ENCODE measurements at regions not wholly inside any gene's neighbourhood (a gene's known extent, or its start where the extent isn't known, plus 50 kb on each side); places are given as distances from the start of the nearest gene placed in this dataset.

- no peak overlapping the region for H3K4me3 ChIP-seq
- H3K9me3 ChIP-seq (replicated peaks; ENCODE audit: control insufficient read depth, insufficient read depth, low read length): no peaks in the 10 kb centered on the region
- WGBS (ENCODE audit: insufficient coverage, insufficient replicate concordance, low lambda C conversion rate, missing lambda C conversion rate): 0% methylated on average over 3 of the region's 3 CpGs
- H3K4me2 ChIP-seq (ENCODE audit: control insufficient read depth, insufficient read depth): no peak overlapping the region
- no TSS peak for BruUV-seq (replicated peaks)
- no peaks in the 10 kb centered on the region for H3K4me1 ChIP-seq (ENCODE audit: control insufficient read depth, insufficient read depth, low read length)
- FAIRE-seq (no peak), DNase-seq (ENCODE audit: low read depth, low spot score) (no peak), ATAC-seq (no peak)
- H3K36me3 ChIP-seq (ENCODE audit: control insufficient read depth in 2 of 2, insufficient read depth in 2 of 2, low read length in 1 of 2): no peaks in the 10 kb centered on the region
- H3K79me2 ChIP-seq (ENCODE audit: control insufficient read depth, insufficient read depth, low read length): no peaks in the 10 kb centered on the region
- no peak overlapping the region for H3K27ac ChIP-seq (ENCODE audit: control insufficient read depth, insufficient read depth)
- intact Hi-C loops (cut with micrococcal nuclease; ENCODE audit: unreplicated experiment) (no loop called here), in situ Hi-C loops (cut with MboI) (no loop called here)
- H2AFZ ChIP-seq (ENCODE audit: control insufficient read depth, low read depth, low read length): no peak overlapping the region
- ChIA-PET SMC1A (ENCODE audit: uncharacterized antibody, unreplicated experiment) (no interaction called here), RAD21 (ENCODE audit: unreplicated experiment) (no interaction called here), POLR2A (no interaction called here), CTCF (no interaction called here)
- no peak overlapping the region for H3K9ac ChIP-seq (ENCODE audit: control insufficient read depth, insufficient read depth, low read length)
- no peaks in the 10 kb centered on the region for H4K20me1 ChIP-seq (ENCODE audit: control insufficient read depth, insufficient read depth)
- no peaks in the 10 kb centered on the region for H3K27me3 ChIP-seq (replicated peaks in 1 of 2; ENCODE audit: control insufficient read depth in 2 of 2, insufficient read depth in 2 of 2, low read length in 1 of 2)
- TF ChIP-seq BMI1 (IDR thresholded peaks at IDR 0.05; ENCODE audit: borderline replicate concordance) (no peak), ZNF207 (IDR thresholded peaks at IDR 0.05; ENCODE audit: borderline replicate concordance) (no peak), NRF1 (conservative IDR thresholded peaks at IDR 0.05; ENCODE audit: low read depth, low read length) (no peak), USF2 (IDR thresholded peaks at IDR 0.05; ENCODE audit: borderline replicate concordance, low read depth, low read length) (no peak), MAX (IDR thresholded peaks at IDR 0.05; ENCODE audit: low read depth, low read length) (no peak), RELA (IDR thresholded peaks at IDR 0.05; ENCODE audit: borderline replicate concordance, partially characterized antibody) (no peak), BACH1 (IDR thresholded peaks at IDR 0.05; ENCODE audit: borderline replicate concordance) (no peak), CBFB (IDR thresholded peaks at IDR 0.05; ENCODE audit: low read depth) (no peak), ZNF217 (IDR thresholded peaks at IDR 0.05) (no peak), ZBED1 (IDR thresholded peaks at IDR 0.05; ENCODE audit: borderline replicate concordance) (no peak), NR2F1 (conservative IDR thresholded peaks at IDR 0.05) (no peak), SUPT20H (IDR thresholded peaks at IDR 0.05; ENCODE audit: borderline replicate concordance, control insufficient read depth, low read depth, low read length) (no peak), USF1 (IDR thresholded peaks at IDR 0.05; ENCODE audit: borderline replicate concordance, extremely low read length, insufficient read depth, low read depth, low read length) (no peak), PKNOX1 (IDR thresholded peaks at IDR 0.05) (no peak), RBBP5 (conservative IDR thresholded peaks at IDR 0.05) (no peak), ATF2 (IDR thresholded peaks at IDR 0.05; ENCODE audit: low read length) (no peak), BCL11A (IDR thresholded peaks at IDR 0.05; ENCODE audit: low read depth, low read length) (no peak)
Measured at GRCh38 chr4:18518098-18518497, 496.5 kb upstream of the LCORL start.

Data from GM12878 (cell line).